KBM-7 (cell line): ENCODE measurements at regions not wholly inside any gene's neighbourhood (a gene's known extent, or its start where the extent isn't known, plus 50 kb on each side); places are given as distances from the start of the nearest gene placed in this dataset.
A peak's percentile ranks its signal among the peaks of the same experiment; 100 is the strongest.
"Not testable (repeated sequence)": the region's sequence is repeated elsewhere in the genome, so short reads cannot be mapped to it uniquely, and the experiment has no call there.

Experiments
- DNase-seq: peaks from one replicate; pipeline ENCODE4 v3.0.0-alpha.2; 2015
- in situ Hi-C: fragments of 300-500 bp; cut with MboI; formaldehyde crosslinking; loops from 2 replicates; pipeline ENCODE4 v1.14.3; 2020; ENCODE audit warnings: low sequenced_read_pairs, low pct_unique_long_range_greater_than_20kb, mixed read lengths

GRCh38 chr19:34084396-34085145 lies 87.7 kb upstream of the LSM14A start:
- in situ Hi-C loops = no loop called here
- DNase-seq = no peak

- DNase-seq = no peak
- in situ Hi-C loops = no loop called here
Observed at GRCh38 chr19:34085336-34085735, 87.0 kb upstream of the LSM14A start.

DNA sequence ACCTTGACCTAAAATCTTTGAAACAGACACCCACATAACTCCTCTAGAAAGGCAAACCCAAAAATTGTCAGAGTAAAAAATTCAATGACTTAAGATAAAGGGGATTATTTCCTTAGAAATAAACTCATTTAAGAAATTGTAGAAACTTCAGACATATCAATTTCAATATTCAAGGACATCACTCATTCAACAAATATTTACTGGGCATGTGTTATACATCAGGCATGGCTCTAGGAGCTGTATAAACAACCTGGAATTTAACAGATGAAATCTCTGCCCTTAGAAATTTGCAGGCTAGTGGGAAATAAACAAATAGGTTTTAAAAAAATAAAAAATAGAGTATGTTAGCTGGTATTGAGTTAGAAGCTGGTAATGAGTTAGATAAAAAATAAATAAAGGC lies 84.0 kb upstream of the LSM14A start:
- in situ Hi-C loops = no loop called here

GRCh38 chr19:34089566-34089965 lies 82.7 kb upstream of the LSM14A start:
- DNase-seq = no peak
- in situ Hi-C loops = no loop called here

More for the DNA sequence above, 84.0 kb upstream of the LSM14A start:
- DNase-seq = no peak

- DNase-seq = no peak
- in situ Hi-C loops = loop anchor here (10.0 kb wide), 1 partner anchor 320 kb away; no protein-coding TSS in a partner anchor
Observed at GRCh38 chr19:34094960-34095359, 77.3 kb upstream of the LSM14A start.

- not testable (repeated sequence) for DNase-seq
- in situ Hi-C loops = loop anchor here (10.0 kb wide), 1 partner anchor 321 kb away; no protein-coding TSS in a partner anchor
Observed at GRCh38 chr19:34095411-34095810, 76.9 kb upstream of the LSM14A start.

- in situ Hi-C loops = loop anchor here (10.0 kb wide), 1 partner anchor 321 kb away; no protein-coding TSS in a partner anchor
- peak; percentile 82 for DNase-seq
Observed at GRCh38 chr19:34096020-34096915, 76.0 kb upstream of the LSM14A start.

DNA sequence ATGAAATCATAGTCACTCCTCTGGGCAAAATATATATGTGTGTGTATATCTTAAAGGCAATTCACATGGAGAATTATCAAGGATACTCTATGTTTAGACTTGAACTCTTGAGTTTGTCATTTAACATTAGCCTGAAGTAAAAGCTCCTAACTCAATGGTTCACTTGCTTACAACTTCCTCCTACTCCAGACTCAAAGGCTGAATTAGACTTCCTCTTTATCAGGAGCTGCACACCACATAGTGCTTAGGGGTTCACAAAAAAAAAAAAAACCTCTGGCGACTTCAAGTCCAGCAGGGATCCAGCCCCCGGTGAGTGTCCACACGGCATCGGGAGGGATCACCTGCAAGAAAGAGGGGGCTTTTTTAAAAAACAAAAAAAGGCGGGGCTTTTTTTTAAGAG lies 68.2 kb upstream of the LSM14A start:
- in situ Hi-C loops = no loop called here
- peak; percentile 51 for DNase-seq

- DNase-seq = no peak
- in situ Hi-C loops = no loop called here
Observed at GRCh38 chr19:34104557-34104956, 67.7 kb upstream of the LSM14A start.

GRCh38 chr19:34109596-34109995 lies 62.7 kb upstream of the LSM14A start:
- in situ Hi-C loops = no loop called here
- DNase-seq = no peak

GRCh38 chr19:34118879-34119748 lies 53.2 kb upstream of the LSM14A start:
- in situ Hi-C loops = no loop called here
- DNase-seq = no peak

DNA sequence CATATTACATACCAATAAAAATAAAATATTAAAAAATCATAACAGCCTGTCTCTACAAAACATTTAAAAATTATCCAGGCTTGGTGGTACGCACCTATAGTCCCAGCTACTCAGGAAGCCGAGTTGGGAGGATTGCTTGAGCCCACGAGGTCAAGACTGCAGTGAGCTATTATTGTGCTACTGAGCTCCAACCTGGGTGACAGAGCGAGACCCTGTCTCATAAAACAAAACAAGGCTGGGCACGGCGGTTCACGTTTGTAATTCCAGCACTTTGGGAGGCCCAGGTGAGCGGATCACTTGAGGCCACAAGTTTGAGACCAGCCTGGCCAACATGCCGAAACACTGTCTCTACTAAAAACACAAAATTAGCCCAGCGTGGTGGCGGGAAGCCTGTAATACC lies 52.2 kb upstream of the LSM14A start:
- DNase-seq = no peak
- in situ Hi-C loops = no loop called here

GRCh38 chr19:34120846-34121639 lies 51.3 kb upstream of the LSM14A start:
- in situ Hi-C loops = no loop called here
- peak; percentile 75 for DNase-seq
